ENCODE measurements at regions not wholly inside any gene's neighbourhood (a gene's known extent, or its start where the extent isn't known, plus 50 kb on each side); places are given as distances from the start of the nearest gene placed in this dataset.

DNA sequence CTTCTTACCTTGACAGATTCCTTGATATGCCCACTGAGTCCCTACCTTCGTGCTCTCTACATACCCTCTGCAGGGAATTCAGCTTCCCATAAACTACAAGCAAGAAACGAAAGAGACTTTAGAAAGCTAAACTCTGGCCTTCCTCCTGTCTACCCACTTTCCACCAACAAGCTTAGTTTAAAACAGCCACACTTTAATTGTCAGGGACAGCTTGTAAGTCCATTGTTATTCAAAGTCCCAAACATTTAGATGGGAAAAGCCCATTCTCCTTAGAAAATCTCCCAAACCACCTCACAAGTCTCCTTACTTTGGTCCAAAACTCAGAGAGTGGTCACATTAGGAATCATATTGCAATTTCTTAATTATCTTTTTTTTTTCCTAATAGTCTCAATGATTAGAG is 2695.8 kb downstream of the PCDH9 start:
- 89 to 91% methylated on average over 2 of the region's 2 CpGs for WGBS, 2 donors
- Histone ChIP-seq H3K27ac (no peak overlapping the region), H3K4me1 (no peaks in the 10 kb centered on the region), H3K9me3 (no peaks in the 10 kb centered on the region), H3K4me3 (replicated peaks in 1 of 3) (no peak overlapping the region), H3K36me3 (no peaks in the 10 kb centered on the region), H3K27me3 (no peaks in the 10 kb centered on the region)
- no peak for DNase-seq
- no peak for TF ChIP-seq CTCF (IDR thresholded peaks at IDR 0.05)
- no peak for TF ChIP-seq POLR2A (IDR thresholded peaks at IDR 0.05)
- intact Hi-C loops (cut with DNase I), result no loop called here

- no peak for DNase-seq
These were observed 2698.7 kb downstream of the PCDH9 start for GRCh38 chr13:64531400-64531799.

DNA sequence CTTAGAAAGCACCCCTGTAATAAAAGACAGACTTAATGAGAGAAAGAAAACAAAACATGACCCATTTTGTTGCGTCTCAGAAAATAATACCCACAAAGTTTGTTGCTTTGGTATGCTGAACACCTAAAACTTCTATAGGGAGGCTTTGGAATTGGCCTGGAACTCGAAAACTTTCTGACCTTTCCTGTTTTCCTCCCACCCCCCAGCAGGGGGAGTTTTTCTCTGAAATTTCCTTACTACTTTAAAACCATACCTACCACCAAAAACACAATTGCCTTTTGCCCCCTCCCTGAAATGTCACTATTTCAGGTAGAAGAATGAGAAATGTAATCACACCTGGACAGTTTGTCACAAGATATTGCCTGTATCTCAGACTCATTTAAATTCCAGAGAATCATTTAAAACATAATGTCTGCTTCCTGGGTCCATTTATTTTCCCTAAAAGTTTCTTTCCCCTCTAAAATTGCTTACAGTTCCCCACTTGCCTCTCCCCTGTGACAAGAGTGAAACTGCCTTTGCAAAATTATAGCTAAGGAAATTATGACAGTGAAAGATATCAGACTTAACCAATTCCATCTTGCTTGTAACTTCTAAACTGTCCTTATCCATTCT is 2700.2 kb downstream of the PCDH9 start:
- no peaks in the 10 kb centered on the region for H3K36me3 ChIP-seq

More at GRCh38 chr13:64531400-64531799, 2698.7 kb downstream of the PCDH9 start:
- intact Hi-C loops (cut with DNase I), result no loop called here
- Histone ChIP-seq H3K36me3 (no peaks in the 10 kb centered on the region), H3K4me3 (replicated peaks in 1 of 3) (no peak overlapping the region), H3K27ac (no peak overlapping the region), H3K27me3 (no peaks in the 10 kb centered on the region), H3K9me3 (no peaks in the 10 kb centered on the region), H3K4me1 (no peaks in the 10 kb centered on the region)
- 90 to 91% methylated on average over 4 of the region's 4 CpGs for WGBS, 2 donors
- TF ChIP-seq CTCF (IDR thresholded peaks at IDR 0.05) (no peak), POLR2A (IDR thresholded peaks at IDR 0.05) (no peak)

DNA sequence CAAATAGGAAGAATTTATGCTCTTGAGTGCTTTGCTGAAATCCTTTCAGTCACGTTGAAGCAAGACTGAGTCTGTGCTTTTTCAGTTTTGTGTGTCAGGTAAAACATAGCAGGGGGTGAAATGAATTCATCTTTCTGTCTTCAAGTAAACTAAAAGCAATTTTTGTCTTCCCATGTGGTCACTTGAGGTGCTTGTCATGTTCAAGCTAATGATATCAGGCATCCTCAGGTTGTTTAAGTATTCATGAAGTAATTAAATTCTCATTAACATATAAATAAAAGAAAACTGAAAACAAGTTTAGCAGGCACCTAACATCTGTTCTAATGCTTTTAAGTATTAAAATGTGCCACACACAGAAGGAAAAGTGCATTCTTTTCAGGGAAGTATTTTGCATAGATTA is 2701.3 kb downstream of the PCDH9 start:
- WGBS, 2 donors, result 28 to 34% methylated on average over 1 of the region's 1 CpG
- TF ChIP-seq CTCF (IDR thresholded peaks at IDR 0.05) (no peak), POLR2A (IDR thresholded peaks at IDR 0.05) (no peak)

More for the DNA sequence above, 2700.2 kb downstream of the PCDH9 start:
- TF ChIP-seq POLR2A (IDR thresholded peaks at IDR 0.05), result no peak
- peak in 3 of 6 experiments; percentile 27 to 57 (median 30) for TF ChIP-seq CTCF (IDR thresholded peaks at IDR 0.05)
- 89 to 95% methylated on average over 2 of the region's 2 CpGs for WGBS, 2 donors
- H3K27ac ChIP-seq, result no peak overlapping the region
- no peaks in the 10 kb centered on the region for H3K27me3 ChIP-seq
- DNase-seq, result peak in 1 of 2 donors; percentile 3
- no peak overlapping the region for H3K4me3 ChIP-seq (replicated peaks in 1 of 3)
- no peaks in the 10 kb centered on the region for H3K9me3 ChIP-seq
- no peaks in the 10 kb centered on the region for H3K4me1 ChIP-seq
- intact Hi-C loops (cut with DNase I), result no loop called here

GRCh38 chr13:64527561-64527960 is 2702.6 kb downstream of the PCDH9 start:
- Histone ChIP-seq H3K36me3 (no peaks in the 10 kb centered on the region), H3K27me3 (no peaks in the 10 kb centered on the region), H3K4me3 (replicated peaks in 1 of 3) (no peak overlapping the region), H3K4me1 (no peaks in the 10 kb centered on the region), H3K27ac (no peak overlapping the region), H3K9me3 (no peaks in the 10 kb centered on the region)
- 80 to 91% methylated on average over 2 of the region's 2 CpGs for WGBS, 2 donors
- no peak for DNase-seq
- TF ChIP-seq CTCF (IDR thresholded peaks at IDR 0.05), result no peak
- no peak for TF ChIP-seq POLR2A (IDR thresholded peaks at IDR 0.05)
- intact Hi-C loops (cut with DNase I), result no loop called here

More for the DNA sequence above, 2701.3 kb downstream of the PCDH9 start:
- no peaks in the 10 kb centered on the region for H3K9me3 ChIP-seq
- DNase-seq, result no peak
- H3K27ac ChIP-seq, result no peak overlapping the region
- no peaks in the 10 kb centered on the region for H3K27me3 ChIP-seq
- no peaks in the 10 kb centered on the region for H3K36me3 ChIP-seq
- no peak overlapping the region for H3K4me3 ChIP-seq (replicated peaks in 1 of 3)
- H3K4me1 ChIP-seq, result no peaks in the 10 kb centered on the region
- intact Hi-C loops (cut with DNase I), result no loop called here
